NCI-H2227 (cell line): ENCODE measurements at regions not wholly inside any gene's neighbourhood (a gene's known extent, or its start where the extent isn't known, plus 50 kb on each side); places are given as distances from the start of the nearest gene placed in this dataset.
A peak's percentile ranks its signal among the peaks of the same experiment; 100 is the strongest.

Source experiments
- DNase-seq: peaks from one replicate; lab custom pipeline; 2025; ENCODE audit not compliant: unreplicated experiment; lab: John Stamatoyannopoulos, UW

DNA sequence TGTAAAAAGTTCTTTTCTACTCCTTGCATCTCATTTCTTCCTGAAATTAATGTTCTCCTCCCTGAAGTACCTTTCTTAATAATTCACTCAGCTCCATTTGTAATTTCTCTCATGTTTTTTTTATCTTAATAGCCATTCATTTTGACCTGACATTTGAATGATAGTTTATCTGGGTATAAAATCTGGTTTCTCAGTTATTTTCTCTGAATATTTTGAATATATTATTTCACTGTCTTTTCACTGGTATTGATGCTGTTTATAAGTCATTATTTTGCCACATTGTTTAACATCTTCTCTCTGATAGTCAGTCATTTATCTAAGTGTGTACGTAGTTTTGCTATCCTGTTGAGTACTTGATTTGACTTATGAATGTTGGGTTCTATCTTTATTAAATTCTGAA lies 68.8 kb upstream of the ARHGAP18 start:
- DNase-seq: no peak

DNA sequence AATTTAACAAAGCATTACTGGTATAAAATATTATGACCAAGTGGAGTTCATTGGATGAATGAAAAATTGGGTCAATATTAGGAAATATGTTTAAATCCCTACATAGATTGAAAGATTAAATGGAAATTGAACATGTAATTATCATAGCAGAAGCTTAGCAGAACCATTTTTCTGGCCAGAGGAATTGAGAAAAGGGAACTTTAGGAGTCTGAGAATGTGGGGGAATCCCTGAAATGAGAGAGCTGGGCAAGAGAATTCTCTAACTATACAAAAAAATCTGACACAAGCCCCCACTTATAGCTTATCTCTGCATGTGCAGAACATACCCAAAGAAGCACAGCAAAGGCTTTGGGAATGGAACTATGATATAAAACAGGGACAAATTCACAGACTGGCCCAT lies 67.4 kb upstream of the ARHGAP18 start:
- no peak for DNase-seq

DNA sequence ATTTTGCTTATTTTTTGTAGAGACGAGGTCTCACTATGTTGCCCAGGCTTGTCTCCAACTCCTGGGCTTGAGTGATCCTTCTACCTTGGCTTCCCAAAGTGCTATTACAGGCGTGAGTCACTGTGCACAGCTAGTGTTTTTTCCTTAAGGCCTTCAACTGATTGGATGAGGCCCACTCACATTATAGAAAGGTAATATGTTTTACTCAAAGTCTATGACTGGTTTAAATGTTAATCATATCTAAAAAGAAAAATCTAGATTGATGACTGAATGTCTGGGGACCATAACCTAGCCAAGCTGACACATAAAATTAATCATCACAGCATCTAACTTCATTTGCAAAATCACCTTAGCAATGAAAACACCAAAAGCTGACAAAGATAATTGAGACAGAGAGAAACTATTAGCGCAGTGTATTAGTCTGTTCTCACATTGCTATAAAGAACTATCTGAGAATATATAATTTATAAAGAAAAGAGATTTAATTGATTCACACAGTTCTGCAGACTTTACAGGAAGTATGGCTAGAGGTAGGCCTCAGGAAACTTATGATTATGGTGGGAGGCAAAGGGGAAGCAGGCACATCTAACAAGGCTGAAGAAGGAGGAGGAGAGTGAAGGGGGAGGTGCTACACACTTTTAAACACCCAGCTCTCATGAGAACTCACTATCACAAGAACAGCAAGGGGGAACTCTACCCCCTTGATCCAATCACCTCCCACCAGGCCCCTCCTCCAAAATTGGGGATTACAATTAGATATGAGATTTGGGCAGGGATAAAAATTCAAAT lies 66.8 kb upstream of the ARHGAP18 start:
- DNase-seq: no peak

DNA sequence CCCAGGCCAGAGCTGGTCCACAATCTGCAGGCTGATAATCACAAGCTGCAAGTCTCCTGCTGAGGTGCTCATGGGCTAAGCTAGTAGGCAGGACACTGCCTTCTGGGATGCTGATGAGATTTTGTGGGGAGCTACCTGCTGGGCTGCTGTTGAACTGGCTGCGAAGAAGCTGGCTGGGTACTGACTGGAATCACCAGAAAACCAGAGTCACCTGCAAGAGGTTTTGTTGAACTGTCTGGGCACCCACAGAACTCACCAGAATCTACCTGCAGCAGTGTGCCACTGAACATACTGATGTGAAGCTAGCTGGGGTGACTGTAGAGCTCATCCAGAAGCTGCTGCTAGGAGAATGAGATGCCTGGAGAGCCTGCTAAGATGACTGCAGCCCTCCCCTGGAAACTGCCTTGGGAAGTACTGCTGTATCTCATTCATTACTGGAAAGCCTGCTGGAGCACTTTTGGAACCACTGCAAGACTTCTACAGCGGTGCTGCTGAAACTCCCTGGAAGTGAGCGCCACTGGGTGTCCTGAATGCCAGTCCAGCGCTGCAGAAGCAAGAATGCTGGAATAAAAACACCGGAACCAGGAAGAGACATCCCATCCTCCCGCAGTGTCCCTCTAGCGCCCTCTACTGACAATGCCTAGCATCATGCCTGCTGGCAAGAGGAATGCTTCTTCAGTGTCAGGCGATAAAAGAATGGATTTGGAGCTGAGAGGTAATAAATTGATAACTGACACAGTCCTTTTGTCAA lies 64.9 kb upstream of the ARHGAP18 start:
- peak; percentile 78 for DNase-seq

DNA sequence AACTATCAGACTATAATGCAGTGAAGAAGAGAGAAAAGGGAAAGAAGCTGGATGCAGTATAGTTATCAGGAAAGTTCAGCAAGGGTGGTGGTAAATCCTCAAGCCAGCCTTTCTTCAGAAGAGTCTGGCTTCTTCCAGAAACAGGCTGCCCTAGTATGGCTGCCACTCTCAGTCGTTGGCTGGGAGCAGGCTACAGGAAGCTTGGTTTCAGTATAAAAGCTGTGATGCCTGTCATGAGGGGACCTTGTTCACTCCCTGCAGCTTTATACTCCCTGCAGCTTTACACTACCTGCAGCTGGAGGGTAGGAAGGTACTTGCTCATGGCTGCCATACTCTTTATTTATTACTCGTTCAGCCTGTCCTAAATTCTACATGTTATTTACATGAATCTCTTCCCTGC lies 63.3 kb upstream of the ARHGAP18 start:
- no peak for DNase-seq

DNA sequence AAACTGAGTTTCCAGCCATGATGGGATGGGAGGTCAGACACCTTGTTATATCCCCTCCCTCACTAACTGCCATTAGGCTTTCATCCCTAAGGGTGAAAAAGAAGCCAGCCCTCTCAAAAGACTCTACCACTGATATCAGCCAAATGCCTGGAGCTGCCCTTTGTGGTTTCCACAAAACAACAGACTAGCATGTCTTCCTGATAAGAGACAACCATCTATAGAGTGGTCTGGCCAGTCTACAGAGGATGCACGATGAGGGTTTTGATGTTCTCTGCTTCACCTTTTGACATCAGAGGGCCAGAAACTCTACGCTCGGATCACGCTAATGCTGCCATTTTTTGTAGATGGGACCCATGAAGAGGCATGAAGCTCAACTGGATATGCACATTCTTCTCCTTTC lies 61.7 kb upstream of the ARHGAP18 start:
- DNase-seq: no peak

DNA sequence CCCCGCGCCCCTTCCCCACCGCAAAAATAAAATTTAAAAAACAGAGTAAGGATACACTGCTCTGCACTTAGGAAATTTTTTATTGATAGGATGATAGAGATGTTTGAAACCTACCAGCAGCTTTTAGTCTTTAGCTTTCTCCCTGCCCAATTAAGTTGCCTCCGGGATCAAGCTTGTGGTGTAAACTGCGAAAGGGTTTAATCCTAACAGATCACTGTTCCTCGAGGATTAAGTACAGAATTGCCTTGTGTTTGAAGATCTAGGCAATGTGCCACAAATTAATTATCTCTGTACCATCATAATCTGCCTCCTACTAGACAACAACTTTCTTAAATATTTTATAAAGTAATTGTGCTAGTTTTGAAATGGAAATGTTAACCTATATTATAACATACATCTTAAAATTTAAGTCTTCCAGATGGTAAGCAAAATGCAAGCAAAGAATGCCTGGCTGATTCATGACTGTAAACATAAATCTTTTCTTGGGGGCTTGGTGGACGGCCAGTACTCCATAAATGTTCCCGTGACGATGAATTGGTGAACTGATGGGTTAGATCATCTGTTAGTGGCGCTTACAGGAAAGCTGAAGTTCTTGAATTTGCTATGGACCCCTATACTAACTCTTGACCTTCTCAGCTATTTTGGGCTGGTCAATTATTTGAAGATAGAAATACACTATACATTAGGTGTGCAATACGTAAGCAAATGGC lies 58.0 kb upstream of the ARHGAP18 start:
- no peak for DNase-seq

DNA sequence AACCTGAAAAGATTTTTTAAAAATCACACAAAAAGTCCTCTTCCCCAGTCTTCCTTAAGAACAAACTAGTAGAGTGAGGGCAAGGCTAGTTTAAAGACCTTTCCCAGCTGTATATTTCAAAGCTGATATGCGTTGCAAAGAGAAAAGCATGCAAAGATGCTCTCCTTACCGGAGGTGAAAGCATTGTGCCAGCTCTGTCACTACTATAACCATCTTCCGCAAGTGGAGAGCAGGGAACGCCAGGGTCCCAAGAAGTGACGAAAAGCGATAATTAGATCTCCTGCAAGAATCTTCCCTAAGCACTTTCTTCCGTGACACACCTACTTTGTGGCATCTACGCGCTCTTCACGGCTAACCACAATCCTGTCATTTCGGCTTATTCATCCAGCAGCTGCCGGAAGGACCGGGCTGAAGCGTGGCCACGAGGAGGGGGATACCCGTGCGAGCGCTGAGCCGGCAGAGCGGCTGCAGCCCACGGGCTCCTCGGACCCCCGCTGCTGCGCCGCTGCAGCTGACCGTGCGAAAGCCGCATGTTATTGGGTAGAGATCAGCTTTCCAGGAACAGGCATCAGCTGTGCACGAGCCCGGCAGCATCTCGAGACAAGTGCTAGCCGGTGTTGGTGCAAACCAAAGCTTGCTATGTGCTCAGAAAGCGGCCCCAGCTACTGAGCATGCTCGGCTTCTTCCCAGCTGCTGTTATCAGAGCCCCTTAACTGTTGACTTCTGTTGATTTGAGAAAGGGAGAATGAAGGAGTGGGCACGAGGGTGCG lies 57.2 kb upstream of the ARHGAP18 start:
- peak; percentile 71 for DNase-seq

DNA sequence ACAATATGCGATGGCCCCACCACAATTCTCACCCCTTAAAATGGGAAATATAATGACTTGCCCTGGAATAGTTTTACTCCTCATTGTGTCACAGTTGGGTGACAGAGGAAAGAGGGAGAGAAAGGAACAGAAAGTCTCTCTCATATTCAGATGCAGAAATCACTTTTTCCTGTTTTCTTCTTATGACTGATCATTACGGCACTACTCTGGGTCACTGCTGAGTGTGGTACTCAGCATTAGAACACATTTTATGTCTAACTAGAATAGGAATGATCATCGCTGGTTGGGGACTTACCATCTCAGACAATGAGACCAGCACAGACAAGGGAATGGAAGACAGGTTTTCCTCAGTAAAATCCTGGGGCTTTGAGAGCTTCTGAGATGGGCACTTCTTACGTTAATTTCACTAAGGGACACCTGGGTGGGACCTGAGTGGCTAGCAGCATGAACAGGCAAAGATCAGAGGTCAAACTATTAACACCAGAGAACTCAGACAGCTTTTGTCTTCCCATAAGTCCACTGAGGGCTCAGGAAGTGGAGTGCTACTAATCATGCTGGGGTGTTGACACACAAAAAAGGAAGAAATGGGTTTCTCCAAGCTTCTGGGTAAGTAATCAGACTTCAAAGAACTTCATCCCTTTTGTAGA lies 54.9 kb upstream of the ARHGAP18 start:
- no peak for DNase-seq

DNA sequence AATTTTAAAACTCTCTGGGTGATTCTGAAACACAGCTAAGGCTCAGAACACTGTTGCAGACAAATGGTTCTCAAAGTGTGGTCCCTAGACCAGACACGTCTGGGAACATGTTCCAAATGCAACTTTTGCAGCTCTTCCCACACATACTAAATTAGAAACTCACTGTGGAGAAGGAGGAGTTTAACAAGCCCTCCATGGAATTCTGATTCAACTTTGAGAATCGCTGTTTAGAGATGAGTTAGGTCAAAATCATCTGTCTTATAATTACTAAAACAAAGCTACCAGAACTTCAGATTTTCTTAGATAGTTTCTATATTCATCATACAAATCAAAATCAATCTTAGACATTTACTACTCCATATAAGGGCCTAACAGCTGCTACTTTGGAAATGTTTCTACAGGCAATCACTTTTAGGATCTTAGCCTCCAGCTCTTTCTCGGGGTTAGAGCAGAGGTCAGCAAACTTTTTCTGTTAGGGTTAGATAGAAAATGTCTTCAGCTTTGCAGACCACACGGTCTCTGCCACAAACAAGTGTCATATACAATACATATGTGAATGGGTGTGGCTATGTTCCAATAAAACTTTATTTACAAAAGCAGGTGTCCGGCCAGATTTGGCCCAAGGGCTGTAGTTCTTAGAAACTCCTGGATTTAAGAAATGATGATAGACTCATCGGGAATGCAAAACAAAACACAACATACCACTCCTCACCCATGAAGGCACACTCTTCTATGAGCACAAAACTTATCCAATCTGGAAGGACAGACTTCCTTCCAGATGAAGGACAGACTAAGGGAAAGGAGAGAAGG lies 50.0 kb upstream of the ARHGAP18 start:
- no peak for DNase-seq
